GM12878 (cell line): ENCODE measurements at regions not wholly inside any gene's neighbourhood (a gene's known extent, or its start where the extent isn't known, plus 50 kb on each side); places are given as distances from the start of the nearest gene placed in this dataset.
A peak's percentile ranks its signal among the peaks of the same experiment; 100 is the strongest.

Experiments used
- ATAC-seq: fragments of 200-7000 bp; cut with Tn5 transposase; 3 replicates; pipeline ENCODE4 v1.9.1; 2020; ENCODE audit warnings: mild to moderate bottlenecking, moderate library complexity
- BruUV-seq: library from RNA; stranded (reverse); fragments of 400-500 nt; replicated peaks from 2 replicates; lab custom pipeline; 2021; lab: Mats Ljungman, UMichigan
- CTCF ChIA-PET: fragments of 300-600 bp; sonication (Branson Sonifier 250); formaldehyde crosslinking; extraction: SDS; loops from one replicate; lab custom pipeline; 2021; ENCODE audit warnings: inconsistent platforms; lab: Yijun Ruan, JAX
- POLR2A ChIA-PET: fragments of 350-600 bp; formaldehyde crosslinking; extraction: SDS; loops from one replicate; lab custom pipeline; 2021; ENCODE audit warnings: inconsistent platforms; lab: Charles Lee
- RAD21 ChIA-PET: fragments of 300-600 bp; sonication (Branson Sonifier 250); formaldehyde crosslinking; loops from one replicate; lab custom pipeline; 2023; ENCODE audit warnings: antibody characterized with exemption; ENCODE audit not compliant: unreplicated experiment; lab: Charles Lee
- SMC1A ChIA-PET: fragments of 300-600 bp; sonication (Branson Sonifier 250); formaldehyde crosslinking; loops from one replicate; lab custom pipeline; 2023; ENCODE audit not compliant: unreplicated experiment, uncharacterized antibody; lab: Charles Lee
- DNase-seq: peaks from one replicate; pipeline ENCODE4 v3.0.0-alpha.2; 2011; ENCODE audit warnings: low read depth, low spot score
- FAIRE-seq: peaks from 3 replicates; lab custom pipeline; 2011; peaks lifted over from hg19 to GRCh38; lab: Jason Lieb, UNC
- H2AFZ ChIP-seq: 2 replicates; pipeline ENCODE4 v1.6.0; 2011; ENCODE audit warnings: low read depth, low read length, control low read depth; ENCODE audit not compliant: control insufficient read depth
- H3K27ac ChIP-seq: 2 replicates; pipeline ENCODE4 v1.5.1; 2011; ENCODE audit warnings: control low read depth; ENCODE audit not compliant: control insufficient read depth, insufficient read depth
- H3K27me3 ChIP-seq, 2 experiments: replicated peaks in 1 of 2; 2 replicates each; pipeline versions ENCODE4 v1.6.0 to v1.6.1; 2011; ENCODE audit warnings: low read length in 1 of 2; ENCODE audit not compliant: control insufficient read depth in 2 of 2, insufficient read depth in 2 of 2
- H3K36me3 ChIP-seq, 2 experiments: 2 replicates each; pipeline ENCODE4 v1.5.1; 2011; ENCODE audit warnings: low read length in 1 of 2; ENCODE audit not compliant: control insufficient read depth in 2 of 2, insufficient read depth in 2 of 2
- H3K4me1 ChIP-seq: 2 replicates; pipeline ENCODE4 v1.6.1; 2011; ENCODE audit warnings: mild to moderate bottlenecking, low read length, moderate library complexity, mixed read lengths; ENCODE audit not compliant: control insufficient read depth, insufficient read depth
- H3K4me2 ChIP-seq: 2 replicates; pipeline ENCODE4 v1.6.0; 2011; ENCODE audit warnings: control low read depth; ENCODE audit not compliant: control insufficient read depth, insufficient read depth
- H3K4me3 ChIP-seq: fragments of 200-600 bp; sonication (generic); 2 replicates; pipeline ENCODE4 v1.5.1; 2016
- H3K79me2 ChIP-seq: 2 replicates; pipeline ENCODE4 v1.6.0; 2011; ENCODE audit warnings: low read length; ENCODE audit not compliant: control insufficient read depth, insufficient read depth
- H3K9ac ChIP-seq: 2 replicates; pipeline ENCODE4 v1.8.0; 2011; ENCODE audit warnings: low read length, control low read depth, mixed read lengths; ENCODE audit not compliant: control insufficient read depth, insufficient read depth
- H3K9me3 ChIP-seq: replicated peaks from 3 replicates; pipeline ENCODE4 v1.5.1; 2011; ENCODE audit warnings: mild to moderate bottlenecking, low read length; ENCODE audit not compliant: control insufficient read depth, insufficient read depth
- H4K20me1 ChIP-seq: 2 replicates; pipeline ENCODE4 v1.6.0; 2011; ENCODE audit not compliant: control insufficient read depth, insufficient read depth
- CBFB ChIP-seq: IDR thresholded peaks from 2 replicates; pipeline ENCODE4 v1.6.1; 2016; ENCODE audit warnings: antibody characterized with exemption, low read depth
- CHD2 ChIP-seq: IDR thresholded peaks from 2 replicates; pipeline ENCODE4 v1.6.1; 2011; ENCODE audit warnings: low read depth, low read length, improper control_type of control experiment, borderline replicate concordance
- CREM ChIP-seq: IDR thresholded peaks from 2 replicates; pipeline ENCODE4 v1.6.1; 2014; ENCODE audit warnings: antibody characterized with exemption, low read depth
- EED ChIP-seq: sonication (generic); IDR thresholded peaks from 2 replicates; pipeline ENCODE4 v1.6.1; 2016; ENCODE audit warnings: antibody characterized with exemption, low read depth
- HDGF ChIP-seq: fragments of 450-650 bp; IDR thresholded peaks from 2 replicates; pipeline ENCODE4 v1.6.1; 2016; ENCODE audit warnings: antibody characterized with exemption
- IRF4 ChIP-seq: IDR thresholded peaks from 2 replicates; pipeline ENCODE4 v1.6.1; 2011; ENCODE audit warnings: low read depth, low read length
- JUNB ChIP-seq: IDR thresholded peaks from 2 replicates; pipeline ENCODE4 v1.6.1; 2016; ENCODE audit warnings: antibody characterized with exemption, mild to moderate bottlenecking
- LARP7 ChIP-seq: fragments of 450-650 bp; IDR thresholded peaks from 2 replicates; pipeline ENCODE4 v1.6.1; 2017; ENCODE audit warnings: mild to moderate bottlenecking
- PML ChIP-seq: IDR thresholded peaks from 2 replicates; pipeline ENCODE4 v1.6.1; 2012; ENCODE audit warnings: low read length, inconsistent platforms
- SIN3A ChIP-seq: IDR thresholded peaks from 2 replicates; pipeline ENCODE4 v1.6.1; 2012; ENCODE audit warnings: low read depth, low read length, improper control_type of control experiment
- SIX5 ChIP-seq: IDR thresholded peaks from 2 replicates; pipeline ENCODE4 v1.6.1; 2011; ENCODE audit warnings: mild to moderate bottlenecking, low read depth, low read length, moderate library complexity; ENCODE audit not compliant: severe bottlenecking
- SMAD1 ChIP-seq: fragments of 450-650 bp; IDR thresholded peaks from 2 replicates; pipeline ENCODE4 v1.6.1; 2018; ENCODE audit warnings: mild to moderate bottlenecking, low read depth; ENCODE audit not compliant: partially characterized antibody
- SMAD5 ChIP-seq: IDR thresholded peaks from 2 replicates; pipeline ENCODE4 v1.6.1; 2016; ENCODE audit warnings: antibody characterized with exemption, low read depth
- SMC3 ChIP-seq: IDR thresholded peaks from 2 replicates; pipeline ENCODE4 v1.6.1; 2011; ENCODE audit warnings: low read length, improper control_type of control experiment, borderline replicate concordance
- STAT3 ChIP-seq: IDR thresholded peaks from 2 replicates; pipeline ENCODE4 v1.6.1; 2011; ENCODE audit warnings: low read depth, low read length, improper control_type of control experiment
- ZBED1 ChIP-seq: IDR thresholded peaks from 2 replicates; pipeline ENCODE4 v1.6.1; 2016; ENCODE audit warnings: borderline replicate concordance
- ZNF274 ChIP-seq: IDR thresholded peaks from one replicate; pipeline ENCODE4 v1.8.0; 2011; ENCODE audit not compliant: insufficient read length, insufficient read depth
- WGBS: methylation state at CpG from one replicate; pipeline ENCODE4 v1.1.6; 2016; ENCODE audit warnings: low lambda C conversion rate; ENCODE audit not compliant: insufficient replicate concordance, insufficient coverage; ENCODE audit errors: missing lambda C conversion rate; 5-methylcytosine and 5-hydroxymethylcytosine counted together
- in situ Hi-C: fragments of 300-500 bp; cut with MboI; formaldehyde crosslinking; loops from 9 replicates; pipeline ENCODE4 v1.14.3; 2018; ENCODE audit warnings: mixed read lengths
- intact Hi-C: fragments of 100-400 bp; cut with micrococcal nuclease; formaldehyde crosslinking; loops from one replicate; pipeline ENCODE4 v1.14.2; 2022; ENCODE audit not compliant: unreplicated experiment
- TF ChIP-seq, protein P1 (sequence below): fragments of 450-650 bp; IDR thresholded peaks from 2 replicates; pipeline ENCODE4 v1.6.1; 2018; ENCODE audit warnings: borderline replicate concordance, mild to moderate bottlenecking; ENCODE audit not compliant: partially characterized antibody
- TF ChIP-seq, protein P2 (sequence below): fragments of 450-650 bp; IDR thresholded peaks from 2 replicates; pipeline ENCODE4 v1.6.1; 2014; ENCODE audit warnings: mild to moderate bottlenecking
- TF ChIP-seq, protein P3 (sequence below): fragments of 450-650 bp; formaldehyde crosslinking; IDR thresholded peaks from 2 replicates; pipeline ENCODE4 v1.4.0; 2020; ENCODE audit warnings: mild to moderate bottlenecking, moderate library complexity

DNA sequence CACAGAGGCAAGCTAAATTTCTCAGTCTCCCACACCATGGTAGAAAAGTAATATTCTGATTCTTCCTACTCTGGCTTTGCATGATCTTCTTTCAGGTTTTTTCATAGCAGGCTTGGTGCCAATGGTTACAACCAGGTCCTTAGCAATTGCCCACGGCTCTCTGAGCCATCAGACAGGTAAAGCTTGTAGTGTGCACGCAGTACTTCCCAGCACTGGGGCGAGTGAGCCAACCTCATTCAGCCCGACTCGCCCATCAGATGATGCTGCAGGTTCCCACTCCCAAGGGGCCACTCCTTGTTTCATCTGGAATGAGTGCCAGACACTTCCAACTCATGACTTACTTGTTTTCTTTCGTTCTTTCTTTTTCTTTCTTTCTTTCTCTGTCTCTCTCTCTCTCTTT is 78.3 kb downstream of the PERP start (continued):
- TF ChIP-seq, protein P1, sequence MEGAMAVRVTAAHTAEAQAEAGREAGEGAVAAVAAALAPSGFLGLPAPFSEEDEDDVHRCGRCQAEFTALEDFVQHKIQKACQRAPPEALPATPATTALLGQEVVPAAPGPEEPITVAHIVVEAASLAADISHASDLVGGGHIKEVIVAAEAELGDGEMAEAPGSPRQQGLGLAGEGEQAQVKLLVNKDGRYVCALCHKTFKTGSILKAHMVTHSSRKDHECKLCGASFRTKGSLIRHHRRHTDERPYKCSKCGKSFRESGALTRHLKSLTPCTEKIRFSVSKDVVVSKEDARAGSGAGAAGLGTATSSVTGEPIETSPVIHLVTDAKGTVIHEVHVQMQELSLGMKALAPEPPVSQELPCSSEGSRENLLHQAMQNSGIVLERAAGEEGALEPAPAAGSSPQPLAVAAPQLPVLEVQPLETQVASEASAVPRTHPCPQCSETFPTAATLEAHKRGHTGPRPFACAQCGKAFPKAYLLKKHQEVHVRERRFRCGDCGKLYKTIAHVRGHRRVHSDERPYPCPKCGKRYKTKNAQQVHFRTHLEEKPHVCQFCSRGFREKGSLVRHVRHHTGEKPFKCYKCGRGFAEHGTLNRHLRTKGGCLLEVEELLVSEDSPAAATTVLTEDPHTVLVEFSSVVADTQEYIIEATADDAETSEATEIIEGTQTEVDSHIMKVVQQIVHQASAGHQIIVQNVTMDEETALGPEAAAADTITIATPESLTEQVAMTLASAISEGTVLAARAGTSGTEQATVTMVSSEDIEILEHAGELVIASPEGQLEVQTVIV, result no peak
- TF ChIP-seq HDGF (no peak), SMAD5 (no peak), SMC3 (no peak), SIX5 (no peak), ZBED1 (no peak), SIN3A (no peak)

DNA sequence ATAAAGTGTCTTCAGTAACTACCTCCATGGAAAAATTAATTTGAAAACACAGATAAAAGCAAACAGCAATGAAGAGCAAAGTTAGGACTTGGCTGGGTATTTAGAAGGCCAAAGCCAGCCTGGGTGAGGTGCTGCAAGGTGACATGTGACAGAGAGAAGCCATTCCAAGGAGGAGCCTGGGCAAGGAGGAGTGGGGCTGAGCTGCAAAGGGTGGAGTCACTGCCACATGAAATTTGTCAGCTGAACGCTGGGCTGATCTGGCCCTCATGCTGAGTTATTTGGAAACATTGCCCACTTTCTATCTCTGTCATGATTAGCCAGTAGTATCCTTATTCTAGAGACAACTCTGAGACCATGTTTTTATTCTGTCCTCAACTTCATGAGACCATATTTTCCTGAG is 76.3 kb downstream of the PERP start:
- Histone ChIP-seq H3K36me3 (no peaks in the 10 kb centered on the region), H3K4me2 (no peak overlapping the region), H3K79me2 (no peaks in the 10 kb centered on the region), H3K27ac (no peak overlapping the region), H4K20me1 (no peaks in the 10 kb centered on the region), H2AFZ (no peak overlapping the region), H3K9ac (no peak overlapping the region), H3K27me3 (no peaks in the 10 kb centered on the region; a peak in 2 of 4 replicates), H3K4me3 (no peak overlapping the region), H3K9me3 (no peaks in the 10 kb centered on the region), H3K4me1 (no peaks in the 10 kb centered on the region)
- SMC1A ChIA-PET, result interaction anchor here (1.2 kb wide), 2 partner anchors 14 to 23 kb away, joined by 3 read pairs; no protein-coding TSS in a partner anchor
- CTCF ChIA-PET, result interaction anchor here (1.0 to 1.5 kb wide), 3 partner anchors 24 to 30 kb away, joined by 4 to 5 read pairs (median 4); no protein-coding TSS in a partner anchor
- 5% methylated on average over 1 of the region's 1 CpG for WGBS
- RAD21 ChIA-PET, result no interaction called here
- intact Hi-C loops (no loop called here), in situ Hi-C loops (no loop called here)
- POLR2A ChIA-PET, result no interaction called here
- DNase-seq, result no peak
- BruUV-seq, result no TSS peak
- FAIRE-seq, result no peak
- peak; percentile 76 for ATAC-seq
- TF ChIP-seq CREM (no peak), IRF4 (no peak), ZNF274 (no peak), PML (no peak), EED (no peak), STAT3 (no peak), CBFB (no peak), CHD2 (no peak), LARP7 (no peak), JUNB (no peak), SMAD1 (no peak)
- TF ChIP-seq, protein P2, sequence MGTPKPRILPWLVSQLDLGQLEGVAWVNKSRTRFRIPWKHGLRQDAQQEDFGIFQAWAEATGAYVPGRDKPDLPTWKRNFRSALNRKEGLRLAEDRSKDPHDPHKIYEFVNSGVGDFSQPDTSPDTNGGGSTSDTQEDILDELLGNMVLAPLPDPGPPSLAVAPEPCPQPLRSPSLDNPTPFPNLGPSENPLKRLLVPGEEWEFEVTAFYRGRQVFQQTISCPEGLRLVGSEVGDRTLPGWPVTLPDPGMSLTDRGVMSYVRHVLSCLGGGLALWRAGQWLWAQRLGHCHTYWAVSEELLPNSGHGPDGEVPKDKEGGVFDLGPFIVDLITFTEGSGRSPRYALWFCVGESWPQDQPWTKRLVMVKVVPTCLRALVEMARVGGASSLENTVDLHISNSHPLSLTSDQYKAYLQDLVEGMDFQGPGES, result no peak
- TF ChIP-seq, protein P3, sequence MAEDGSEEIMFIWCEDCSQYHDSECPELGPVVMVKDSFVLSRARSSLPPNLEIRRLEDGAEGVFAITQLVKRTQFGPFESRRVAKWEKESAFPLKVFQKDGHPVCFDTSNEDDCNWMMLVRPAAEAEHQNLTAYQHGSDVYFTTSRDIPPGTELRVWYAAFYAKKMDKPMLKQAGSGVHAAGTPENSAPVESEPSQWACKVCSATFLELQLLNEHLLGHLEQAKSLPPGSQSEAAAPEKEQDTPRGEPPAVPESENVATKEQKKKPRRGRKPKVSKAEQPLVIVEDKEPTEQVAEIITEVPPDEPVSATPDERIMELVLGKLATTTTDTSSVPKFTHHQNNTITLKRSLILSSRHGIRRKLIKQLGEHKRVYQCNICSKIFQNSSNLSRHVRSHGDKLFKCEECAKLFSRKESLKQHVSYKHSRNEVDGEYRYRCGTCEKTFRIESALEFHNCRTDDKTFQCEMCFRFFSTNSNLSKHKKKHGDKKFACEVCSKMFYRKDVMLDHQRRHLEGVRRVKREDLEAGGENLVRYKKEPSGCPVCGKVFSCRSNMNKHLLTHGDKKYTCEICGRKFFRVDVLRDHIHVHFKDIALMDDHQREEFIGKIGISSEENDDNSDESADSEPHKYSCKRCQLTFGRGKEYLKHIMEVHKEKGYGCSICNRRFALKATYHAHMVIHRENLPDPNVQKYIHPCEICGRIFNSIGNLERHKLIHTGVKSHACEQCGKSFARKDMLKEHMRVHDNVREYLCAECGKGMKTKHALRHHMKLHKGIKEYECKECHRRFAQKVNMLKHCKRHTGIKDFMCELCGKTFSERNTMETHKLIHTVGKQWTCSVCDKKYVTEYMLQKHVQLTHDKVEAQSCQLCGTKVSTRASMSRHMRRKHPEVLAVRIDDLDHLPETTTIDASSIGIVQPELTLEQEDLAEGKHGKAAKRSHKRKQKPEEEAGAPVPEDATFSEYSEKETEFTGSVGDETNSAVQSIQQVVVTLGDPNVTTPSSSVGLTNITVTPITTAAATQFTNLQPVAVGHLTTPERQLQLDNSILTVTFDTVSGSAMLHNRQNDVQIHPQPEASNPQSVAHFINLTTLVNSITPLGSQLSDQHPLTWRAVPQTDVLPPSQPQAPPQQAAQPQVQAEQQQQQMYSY (CRISPR knock-in tag), result no peak
